PC-9 (cell line): ENCODE measurements at regions not wholly inside any gene's neighbourhood (a gene's known extent, or its start where the extent isn't known, plus 50 kb on each side); places are given as distances from the start of the nearest gene placed in this dataset.
A peak's percentile ranks its signal among the peaks of the same experiment; 100 is the strongest.

Experiments
- BruUV-seq: library from RNA; stranded (reverse); fragments of 400-500 nt; replicated peaks from 2 replicates; lab custom pipeline; 2021; lab: Mats Ljungman, UMichigan
- CTCF ChIA-PET: fragments of 300-600 bp; sonication (Branson Sonifier 250); formaldehyde crosslinking; loops from one replicate; lab custom pipeline; 2022; ENCODE audit warnings: antibody characterized with exemption; lab: Charles Lee
- POLR2A ChIA-PET: fragments of 300-600 bp; sonication (Branson Sonifier 250); formaldehyde crosslinking; loops from one replicate; lab custom pipeline; 2022; ENCODE audit warnings: antibody characterized with exemption; ENCODE audit not compliant: unreplicated experiment; lab: Charles Lee
- DNase-seq, 2 experiments: peaks; one replicate each; pipeline versions ENCODE4 v3.0.0 to v3.0.0-alpha.2; 2015 to 2022; ENCODE audit warnings: mixed read lengths in 1 of 2
- H2AFZ ChIP-seq: fragments of 200-600 bp; sonication (generic); 2 replicates; pipeline ENCODE4 v1.8.1; 2017; ENCODE audit warnings: antibody characterized with exemption
- H3F3A ChIP-seq: fragments of 200-600 bp; sonication (generic); 2 replicates; pipeline ENCODE4 v1.8.1; 2017; ENCODE audit warnings: antibody characterized with exemption, mild to moderate bottlenecking, low read depth; ENCODE audit not compliant: insufficient read depth
- H3K27ac ChIP-seq: fragments of 200-600 bp; sonication (generic); 2 replicates; pipeline ENCODE4 v1.6.1; 2016; ENCODE audit warnings: mixed run types
- H3K27me3 ChIP-seq: fragments of 200-600 bp; sonication (generic); 2 replicates; pipeline ENCODE4 v1.6.1; 2016; ENCODE audit warnings: low read depth, mixed run types; ENCODE audit not compliant: insufficient read depth
- H3K36me3 ChIP-seq: fragments of 200-600 bp; sonication (generic); 2 replicates; pipeline ENCODE4 v1.6.1; 2016; ENCODE audit warnings: low read depth, mixed run types
- H3K4me1 ChIP-seq: fragments of 200-600 bp; sonication (generic); replicated peaks from 2 replicates; pipeline ENCODE4 v1.6.1; 2016; ENCODE audit warnings: mixed run types; ENCODE audit not compliant: insufficient read depth
- H3K4me2 ChIP-seq: fragments of 200-600 bp; sonication (generic); 2 replicates; pipeline ENCODE4 v1.6.1; 2017; ENCODE audit warnings: mixed run types
- H3K4me3 ChIP-seq: fragments of 200-600 bp; sonication (generic); 2 replicates; pipeline ENCODE4 v1.6.1; 2016; ENCODE audit warnings: mixed run types
- H3K79me2 ChIP-seq: fragments of 200-600 bp; sonication (generic); 2 replicates; pipeline ENCODE4 v1.6.1; 2017; ENCODE audit warnings: low read depth, mixed run types
- H3K9me2 ChIP-seq: fragments of 200-600 bp; sonication (generic); 2 replicates; pipeline ENCODE4 v1.8.1; 2017; ENCODE audit warnings: mild to moderate bottlenecking; ENCODE audit not compliant: insufficient read depth
- H3K9me3 ChIP-seq: fragments of 200-600 bp; sonication (generic); 2 replicates; pipeline ENCODE4 v1.8.1; 2016; ENCODE audit warnings: low read depth; ENCODE audit not compliant: insufficient read depth
- H4K20me1 ChIP-seq: fragments of 200-600 bp; sonication (generic); 2 replicates; pipeline ENCODE4 v1.8.1; 2017; ENCODE audit not compliant: insufficient read depth
- CTCF ChIP-seq: fragments of 200-600 bp; sonication (generic); conservative IDR thresholded peaks from 2 replicates; pipeline ENCODE4 v1.6.1; 2017; ENCODE audit warnings: mixed run types, antibody characterized with exemption, mild to moderate bottlenecking, moderate library complexity
- EZH2 ChIP-seq: fragments of 200-600 bp; sonication (generic); IDR thresholded peaks from 2 replicates; pipeline ENCODE4 v1.8.0; 2017; ENCODE audit warnings: antibody characterized with exemption, low read depth
- intact Hi-C: fragments of 100-400 bp; cut with micrococcal nuclease; formaldehyde crosslinking; loops from one replicate; pipeline ENCODE4 v1.10.0; 2022; ENCODE audit not compliant: unreplicated experiment

GRCh38 chr18:2478662-2479061, 92.6 kb downstream of the METTL4 start:
- ChIA-PET POLR2A (no interaction called here), CTCF (no interaction called here)
- no peak overlapping the region for H2AFZ ChIP-seq

GRCh38 chr18:2480536-2480935, 90.8 kb downstream of the METTL4 start:
- TF ChIP-seq CTCF (no peak), EZH2 (no peak)
- Histone ChIP-seq H3K79me2 (no peaks in the 10 kb centered on the region), H3K9me2 (no peaks in the 10 kb centered on the region; the same call in 1 of the 2 replicates), H3K36me3 (no peaks in the 10 kb centered on the region), H3K27ac (no peak overlapping the region), H3K4me1 (peaks cover 10% of the 10 kb centered on the region), H4K20me1 (no peaks in the 10 kb centered on the region), H3F3A (peaks cover 10% of the 10 kb centered on the region; the same call in 1 of the 2 replicates), H2AFZ (no peak overlapping the region), H3K9me3 (no peaks in the 10 kb centered on the region), H3K4me2 (no peak overlapping the region), H3K27me3 (no peaks in the 10 kb centered on the region), H3K4me3 (no peak overlapping the region)
- intact Hi-C loops = no loop called here
- no TSS peak for BruUV-seq
- CTCF ChIA-PET = no interaction called here
- DNase-seq = peak in 1 of 2 experiments; percentile 50
- POLR2A ChIA-PET = no interaction called here

More at GRCh38 chr18:2478662-2479061, 92.6 kb downstream of the METTL4 start:
- Histone ChIP-seq H3K9me2 (no peaks in the 10 kb centered on the region; the same call in 1 of the 2 replicates), H3K27ac (no peak overlapping the region), H3K4me3 (no peak overlapping the region), H3K4me2 (no peak overlapping the region), H3K79me2 (no peaks in the 10 kb centered on the region), H3F3A (peaks cover 10% of the 10 kb centered on the region; the same call in 1 of the 2 replicates), H4K20me1 (no peaks in the 10 kb centered on the region), H3K9me3 (no peaks in the 10 kb centered on the region), H3K36me3 (no peaks in the 10 kb centered on the region), H3K4me1 (peaks cover 10% of the 10 kb centered on the region), H3K27me3 (no peaks in the 10 kb centered on the region)
- no TSS peak for BruUV-seq
- TF ChIP-seq EZH2 = no peak
- TF ChIP-seq CTCF = no peak
- no peak for DNase-seq
- intact Hi-C loops = no loop called here

DNA sequence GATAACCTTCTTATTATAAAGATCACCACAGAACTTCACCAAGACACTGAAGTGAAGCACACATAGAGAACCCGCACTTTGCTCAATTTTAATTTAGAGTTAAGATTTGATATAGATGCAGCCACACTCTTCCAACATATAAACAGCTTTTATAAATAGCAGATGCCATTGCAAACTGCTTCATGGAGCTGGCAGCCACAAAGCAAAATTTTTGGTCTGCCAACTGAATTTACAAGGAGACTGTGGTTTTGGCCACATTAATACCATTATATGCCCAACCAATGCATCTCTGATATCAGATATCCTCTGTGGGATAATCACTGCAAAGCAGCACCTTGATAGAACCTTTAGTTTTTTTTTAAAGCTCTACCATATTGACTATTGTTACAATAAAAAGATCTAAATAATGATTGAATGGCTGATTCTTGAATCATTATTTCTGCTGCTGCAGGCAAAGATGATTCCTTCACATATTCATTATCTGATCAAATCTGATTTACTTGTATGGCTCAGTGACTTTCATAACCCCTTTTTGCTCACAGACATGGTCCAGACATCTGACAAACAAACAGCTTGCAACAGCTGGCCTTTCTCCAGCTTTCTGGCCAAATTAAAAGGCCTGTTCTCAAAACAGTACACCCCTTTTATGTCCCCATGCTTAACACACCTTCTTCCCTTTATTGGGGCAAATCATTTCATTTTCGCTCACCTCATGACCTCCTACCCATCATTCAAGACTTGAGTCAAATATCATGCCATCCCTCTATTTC, 88.4 kb downstream of the METTL4 start:
- Histone ChIP-seq H3K4me1 (peaks cover 10% of the 10 kb centered on the region), H3K9me2 (no peaks in the 10 kb centered on the region), H3K27ac (no peak overlapping the region), H2AFZ (no peak overlapping the region), H3K9me3 (no peaks in the 10 kb centered on the region), H3F3A (peaks cover 10% of the 10 kb centered on the region; the same call in 1 of the 2 replicates), H4K20me1 (no peaks in the 10 kb centered on the region), H3K4me3 (no peak overlapping the region), H3K36me3 (no peaks in the 10 kb centered on the region), H3K4me2 (no peak overlapping the region), H3K27me3 (no peaks in the 10 kb centered on the region), H3K79me2 (no peaks in the 10 kb centered on the region)
- ChIA-PET CTCF (no interaction called here), POLR2A (no interaction called here)
- intact Hi-C loops = no loop called here
- no TSS peak for BruUV-seq
- TF ChIP-seq EZH2 = no peak
- TF ChIP-seq CTCF = no peak
- DNase-seq = no peak
